ENCODE measurements at regions not wholly inside any gene's neighbourhood (a gene's known extent, or its start where the extent isn't known, plus 50 kb on each side); places are given as distances from the start of the nearest gene placed in this dataset.

- TF ChIP-seq, protein P1, sequence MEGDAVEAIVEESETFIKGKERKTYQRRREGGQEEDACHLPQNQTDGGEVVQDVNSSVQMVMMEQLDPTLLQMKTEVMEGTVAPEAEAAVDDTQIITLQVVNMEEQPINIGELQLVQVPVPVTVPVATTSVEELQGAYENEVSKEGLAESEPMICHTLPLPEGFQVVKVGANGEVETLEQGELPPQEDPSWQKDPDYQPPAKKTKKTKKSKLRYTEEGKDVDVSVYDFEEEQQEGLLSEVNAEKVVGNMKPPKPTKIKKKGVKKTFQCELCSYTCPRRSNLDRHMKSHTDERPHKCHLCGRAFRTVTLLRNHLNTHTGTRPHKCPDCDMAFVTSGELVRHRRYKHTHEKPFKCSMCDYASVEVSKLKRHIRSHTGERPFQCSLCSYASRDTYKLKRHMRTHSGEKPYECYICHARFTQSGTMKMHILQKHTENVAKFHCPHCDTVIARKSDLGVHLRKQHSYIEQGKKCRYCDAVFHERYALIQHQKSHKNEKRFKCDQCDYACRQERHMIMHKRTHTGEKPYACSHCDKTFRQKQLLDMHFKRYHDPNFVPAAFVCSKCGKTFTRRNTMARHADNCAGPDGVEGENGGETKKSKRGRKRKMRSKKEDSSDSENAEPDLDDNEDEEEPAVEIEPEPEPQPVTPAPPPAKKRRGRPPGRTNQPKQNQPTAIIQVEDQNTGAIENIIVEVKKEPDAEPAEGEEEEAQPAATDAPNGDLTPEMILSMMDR (IDR thresholded peaks at IDR 0.05; ENCODE audit: insufficient read depth, low read depth, low read length), result no peak
- peak; percentile 26 for DNase-seq (ENCODE audit: low read depth)
- H3K4me3 ChIP-seq (ENCODE audit: low read depth, low read length), result no peak overlapping the region
Measured at GRCh38 chr12:127241072-127241817, 1025.7 kb upstream of the TMEM132C start.

DNA sequence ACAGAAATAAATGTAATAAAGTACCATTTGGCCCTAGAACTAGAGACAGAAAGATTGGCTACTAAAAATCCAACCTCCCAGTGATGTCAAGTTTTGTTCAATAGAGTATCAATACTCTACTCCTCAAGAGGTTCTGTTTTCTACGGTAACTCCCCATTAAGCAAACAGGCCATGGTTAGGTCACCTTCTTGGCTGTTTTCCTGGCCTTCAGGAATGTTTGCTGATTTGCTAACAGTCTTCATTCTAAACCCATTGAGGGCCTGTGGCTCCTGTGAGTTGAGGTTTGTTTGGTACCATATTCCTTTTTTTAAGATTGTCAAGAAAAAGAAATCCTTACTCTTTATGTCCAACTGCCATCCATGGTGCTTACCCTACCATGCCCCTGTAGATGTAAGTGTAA, 1022.0 kb upstream of the TMEM132C start:
- peak; percentile 12 for DNase-seq (ENCODE audit: low read depth)
- TF ChIP-seq, protein P1 (IDR thresholded peaks at IDR 0.05; ENCODE audit: insufficient read depth, low read depth, low read length), result no peak
- no peak overlapping the region for H3K4me3 ChIP-seq (ENCODE audit: low read depth, low read length)

DNA sequence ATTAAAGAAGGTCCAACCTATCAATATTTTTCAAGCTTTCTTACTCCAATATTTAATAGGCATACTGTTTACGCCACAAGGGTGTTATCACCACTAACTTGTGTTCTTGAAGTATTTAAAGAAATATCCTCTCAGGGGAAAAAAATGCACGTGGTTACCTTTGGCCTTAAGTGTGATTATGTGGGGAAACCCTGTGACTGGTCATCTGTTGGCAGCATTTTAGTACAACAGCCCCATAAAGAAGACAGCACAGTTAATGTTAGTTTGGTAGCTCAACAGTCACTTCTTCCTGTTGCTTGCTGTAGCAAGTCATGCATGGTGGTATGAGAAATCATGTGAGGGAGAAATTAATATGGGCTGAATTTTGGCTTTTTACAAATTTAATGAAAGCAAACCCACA, 1021.5 kb upstream of the TMEM132C start:
- TF ChIP-seq, protein P1 (IDR thresholded peaks at IDR 0.05; ENCODE audit: insufficient read depth, low read depth, low read length), result no peak
- peak; percentile 24 for DNase-seq (ENCODE audit: low read depth)
- H3K4me3 ChIP-seq (ENCODE audit: low read depth, low read length), result no peak overlapping the region

DNA sequence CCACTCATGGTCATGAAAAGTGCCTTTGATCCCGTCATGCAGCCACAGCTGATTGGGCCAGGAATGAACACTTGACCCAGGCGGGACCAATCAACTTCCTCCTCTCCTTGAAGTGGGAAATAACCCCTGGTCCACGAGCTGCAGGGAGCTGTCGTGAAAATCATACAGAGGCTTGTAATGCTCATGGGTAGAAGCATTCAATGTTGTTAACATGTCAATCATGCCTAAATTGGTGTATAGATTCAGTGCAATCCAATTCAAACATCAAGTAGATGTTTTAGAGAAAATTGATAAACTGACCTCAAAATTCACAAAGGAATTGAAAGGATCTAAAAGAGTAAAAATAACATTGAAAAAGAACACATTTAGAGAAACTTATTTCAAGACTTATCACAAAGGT, 1019.0 kb upstream of the TMEM132C start:
- no peak overlapping the region for H3K4me3 ChIP-seq (ENCODE audit: low read depth, low read length)
- DNase-seq (ENCODE audit: low read depth), result no peak
- TF ChIP-seq, protein P1 (IDR thresholded peaks at IDR 0.05; ENCODE audit: insufficient read depth, low read depth, low read length), result no peak

DNA sequence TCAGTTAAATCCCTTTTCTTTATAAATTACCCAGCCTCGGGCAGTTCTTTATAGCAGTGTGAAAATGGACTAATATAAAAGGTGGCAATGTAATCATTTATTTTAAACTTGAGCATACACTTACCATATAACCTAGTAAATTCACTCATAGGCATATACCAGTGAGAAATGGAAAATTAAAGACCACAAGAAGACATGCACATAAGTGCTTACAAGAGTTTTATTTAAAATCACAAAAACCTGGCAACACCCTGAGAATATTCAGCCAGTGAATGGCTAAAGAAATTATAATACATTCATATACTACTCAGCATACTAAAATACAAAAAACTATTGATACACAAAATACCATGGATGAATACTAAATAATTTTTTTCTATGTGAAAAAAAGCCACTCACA, 1017.5 kb upstream of the TMEM132C start:
- no peak for DNase-seq (ENCODE audit: low read depth)
- TF ChIP-seq, protein P1 (IDR thresholded peaks at IDR 0.05; ENCODE audit: insufficient read depth, low read depth, low read length), result no peak
- no peak overlapping the region for H3K4me3 ChIP-seq (ENCODE audit: low read depth, low read length)

DNA sequence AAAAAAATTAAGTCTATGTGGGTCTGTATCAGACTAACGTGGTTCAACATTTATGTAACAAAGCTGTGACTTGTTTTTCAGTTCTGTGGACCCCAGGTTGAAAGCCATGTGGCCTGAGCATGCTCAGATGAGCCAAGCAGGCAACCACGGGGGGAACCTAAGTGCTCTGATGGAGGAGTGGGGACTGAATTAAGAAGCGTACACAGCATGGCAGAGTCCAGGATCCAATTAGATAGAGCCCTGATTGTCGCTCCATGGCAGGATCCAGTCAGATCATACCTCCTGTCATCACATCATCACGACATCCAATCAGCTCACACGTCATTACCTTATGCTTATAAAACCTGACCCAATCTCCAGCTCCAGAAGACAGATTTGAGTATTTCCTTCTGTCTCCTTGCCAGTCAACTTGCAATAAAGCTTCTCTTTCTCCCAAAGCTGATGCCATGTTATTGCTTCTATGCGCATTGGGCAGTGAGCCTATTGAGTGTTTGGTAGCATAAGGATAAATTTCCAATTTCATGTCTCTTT, 1013.1 kb upstream of the TMEM132C start:
- TF ChIP-seq, protein P1 (IDR thresholded peaks at IDR 0.05; ENCODE audit: insufficient read depth, low read depth, low read length), result no peak
- no peak overlapping the region for H3K4me3 ChIP-seq (ENCODE audit: low read depth, low read length)
- DNase-seq (ENCODE audit: low read depth), result no peak
